ENCODE measurements at regions not wholly inside any gene's neighbourhood (a gene's known extent, or its start where the extent isn't known, plus 50 kb on each side); places are given as distances from the start of the nearest gene placed in this dataset.

- no peak for ATAC-seq
- intact Hi-C loops (cut with DNase I): no loop called here
- DNase-seq: no peak
Measured at GRCh38 chr12:127881371-127882140, 385.4 kb upstream of the TMEM132C start.

- intact Hi-C loops (cut with DNase I): no loop called here
- DNase-seq: no peak
- ATAC-seq: no peak
Measured at GRCh38 chr12:127883013-127883412, 384.0 kb upstream of the TMEM132C start.

- ATAC-seq (no peak), DNase-seq (no peak)
- intact Hi-C loops (cut with DNase I): no loop called here
Measured at GRCh38 chr12:127885954-127886750, 380.8 kb upstream of the TMEM132C start.

GRCh38 chr12:127886827-127887226, 380.1 kb upstream of the TMEM132C start:
- intact Hi-C loops (cut with DNase I): no loop called here
- DNase-seq (no peak), ATAC-seq (no peak)

- intact Hi-C loops (cut with DNase I): no loop called here
- ATAC-seq (peak in 1 of 2 donors; percentile 81), DNase-seq (no peak)
Measured at GRCh38 chr12:127888943-127889719, 377.8 kb upstream of the TMEM132C start.

- intact Hi-C loops (cut with DNase I): no loop called here
- DNase-seq (no peak), ATAC-seq (no peak)
Measured at GRCh38 chr12:127893895-127894609, 372.9 kb upstream of the TMEM132C start.

GRCh38 chr12:127896661-127897060, 370.3 kb upstream of the TMEM132C start:
- intact Hi-C loops (cut with DNase I): no loop called here
- DNase-seq (no peak), ATAC-seq (no peak)

- DNase-seq (no peak), ATAC-seq (no peak)
- intact Hi-C loops (cut with DNase I): no loop called here
Measured at GRCh38 chr12:127898616-127899015, 368.4 kb upstream of the TMEM132C start.

GRCh38 chr12:127899971-127900370, 367.0 kb upstream of the TMEM132C start:
- DNase-seq (no peak), ATAC-seq (no peak)
- intact Hi-C loops (cut with DNase I): no loop called here

- intact Hi-C loops (cut with DNase I): no loop called here
- ATAC-seq: no peak
- no peak for DNase-seq
Measured at GRCh38 chr12:127900386-127900785, 366.6 kb upstream of the TMEM132C start.

- intact Hi-C loops (cut with DNase I): no loop called here
- ATAC-seq (peak in 1 of 2 donors; percentile 79), DNase-seq (no peak)
Measured at GRCh38 chr12:127903146-127903545, 363.8 kb upstream of the TMEM132C start.

- intact Hi-C loops (cut with DNase I): no loop called here
Measured at GRCh38 chr12:127909041-127909440, 357.9 kb upstream of the TMEM132C start.

GRCh38 chr12:127911291-127911690, 355.7 kb upstream of the TMEM132C start:
- intact Hi-C loops (cut with DNase I): no loop called here
- no peak for DNase-seq
- ATAC-seq: no peak

More at GRCh38 chr12:127909041-127909440, 357.9 kb upstream of the TMEM132C start:
- DNase-seq: no peak
- no peak for ATAC-seq

GRCh38 chr12:127912035-127912665, 354.8 kb upstream of the TMEM132C start:
- intact Hi-C loops (cut with DNase I): no loop called here
- DNase-seq (no peak), ATAC-seq (peak in 1 of 2 donors; percentile 69)

- DNase-seq (no peak), ATAC-seq (no peak)
- intact Hi-C loops (cut with DNase I): loop anchor here in 1 of 2 donors (5.0 to 10.0 kb wide), 2 partner anchors 246 to 819 kb away; no protein-coding TSS in a partner anchor
Measured at GRCh38 chr12:127923501-127923900, 343.5 kb upstream of the TMEM132C start.

- peak; percentile 51 for DNase-seq
- peak; percentile 84 to 91 for ATAC-seq
- intact Hi-C loops (cut with DNase I): loop anchor here in 1 of 2 donors (10.0 kb wide), 1 partner anchor 821 kb away; no protein-coding TSS in a partner anchor
Measured at GRCh38 chr12:127925971-127926370, 341.0 kb upstream of the TMEM132C start.

GRCh38 chr12:127928178-127928577, 338.8 kb upstream of the TMEM132C start:
- ATAC-seq: peak in 1 of 2 donors; percentile 43
- intact Hi-C loops (cut with DNase I): loop anchor here in 1 of 2 donors (10.0 kb wide), 1 partner anchor 823 kb away; no protein-coding TSS in a partner anchor
- no peak for DNase-seq
